HepG2 (cell line): ENCODE measurements at regions not wholly inside any gene's neighbourhood (a gene's known extent, or its start where the extent isn't known, plus 50 kb on each side); places are given as distances from the start of the nearest gene placed in this dataset.

Experiments used
- ATAC-seq: fragments of 200-7000 bp; cut with Tn5 transposase; 3 replicates; pipeline ENCODE4 v1.9.1; 2020; ENCODE audit warnings: mild to moderate bottlenecking, moderate library complexity
- BruUV-seq: library from RNA; stranded (reverse); fragments of 400-500 nt; replicated peaks from 2 replicates; lab custom pipeline; 2021; lab: Mats Ljungman, UMichigan
- CTCF ChIA-PET: fragments of 300-600 bp; formaldehyde crosslinking; extraction: SDS; loops from one replicate; lab custom pipeline; 2021; ENCODE audit warnings: low total read pairs, inconsistent platforms, low intra/inter-chr PET ratio; lab: Yijun Ruan, JAX
- POLR2A ChIA-PET: fragments of 350-600 bp; sonication (Branson Sonifier 250); formaldehyde crosslinking; loops from one replicate; lab custom pipeline; 2020; ENCODE audit warnings: antibody characterized with exemption, inconsistent platforms; lab: Yijun Ruan, JAX
- DNase-seq: peaks from one replicate; pipeline ENCODE4 v3.0.0-alpha.2; 2015; ENCODE audit warnings: low spot score
- FAIRE-seq: peaks from 3 replicates; lab custom pipeline; 2011; peaks lifted over from hg19 to GRCh38; lab: Jason Lieb, UNC
- H2AFZ ChIP-seq: one replicate; pipeline ENCODE4 v1.6.1; 2011; ENCODE audit warnings: low read length, inconsistent platforms
- H3K27ac ChIP-seq: fragments of 300-600 bp; 3 replicates; pipeline ENCODE4 v1.8.0; 2011; ENCODE audit warnings: mixed run types, mild to moderate bottlenecking, mixed read lengths, low read length, inconsistent platforms; ENCODE audit not compliant: insufficient read depth; ENCODE audit errors: extremely low read length
- H3K27me3 ChIP-seq, 2 experiments: fragments of 200-600 bp in 1 of 2; 2 replicates in 1 of 2; 3 replicates in 1 of 2; pipeline versions ENCODE4 v1.6.0 to v1.8.0; 2011; ENCODE audit warnings: low read length in 2 of 2, mild to moderate bottlenecking in 2 of 2, moderate library complexity in 2 of 2, inconsistent platforms in 1 of 2; ENCODE audit not compliant: insufficient read depth in 2 of 2, control insufficient read depth in 1 of 2
- H3K36me3 ChIP-seq, 2 experiments: fragments of 200-600 bp in 1 of 2; replicated peaks in 1 of 2; 2 replicates in 1 of 2; 3 replicates in 1 of 2; pipeline versions ENCODE4 v1.5.1 to v1.8.0; 2011; ENCODE audit warnings: low read length in 2 of 2, inconsistent platforms in 1 of 2; ENCODE audit not compliant: insufficient read depth in 2 of 2, control insufficient read depth in 1 of 2
- H3K4me1 ChIP-seq: 2 replicates; pipeline ENCODE4 v1.5.1; 2012; ENCODE audit warnings: low read length, inconsistent platforms; ENCODE audit not compliant: insufficient read depth
- H3K4me2 ChIP-seq: 2 replicates; pipeline ENCODE4 v1.6.0; 2011; ENCODE audit warnings: low read depth, low read length, inconsistent platforms
- H3K4me3 ChIP-seq, 3 experiments: fragments of 200-600 bp in 1 of 3; sonication (generic), shearing (Covaris generic) in 1 of 3; replicated peaks in 1 of 3; 2 replicates each; pipeline ENCODE4 v1.5.1; 2011 to 2016; ENCODE audit warnings: low read length in 3 of 3, inconsistent platforms in 2 of 3, low read depth in 2 of 3, mild to moderate bottlenecking in 2 of 3, control low read depth in 1 of 3, mixed read lengths in 1 of 3; ENCODE audit not compliant: insufficient read depth in 1 of 3
- H3K79me2 ChIP-seq: one replicate; pipeline ENCODE4 v1.6.1; 2011; ENCODE audit warnings: low read length, inconsistent platforms; ENCODE audit not compliant: insufficient read depth
- H3K9ac ChIP-seq: 2 replicates; pipeline ENCODE4 v1.6.0; 2011; ENCODE audit warnings: mild to moderate bottlenecking, low read depth, low read length, inconsistent platforms; ENCODE audit not compliant: insufficient read depth
- H3K9me3 ChIP-seq: 2 replicates; pipeline ENCODE4 v1.5.1; 2012; ENCODE audit warnings: mild to moderate bottlenecking, low read length
- H4K20me1 ChIP-seq: 2 replicates; pipeline ENCODE4 v1.6.0; 2011; ENCODE audit warnings: inconsistent platforms, mild to moderate bottlenecking, low read length, moderate library complexity; ENCODE audit not compliant: insufficient read depth
- HIVEP1 ChIP-seq: sonication (generic); formaldehyde crosslinking; IDR thresholded peaks from 2 replicates; pipeline ENCODE4 v1.4.0; 2020; ENCODE audit warnings: mild to moderate bottlenecking, missing genetic modification reagents
- PCBP1 ChIP-seq: fragments of 200-400 bp; formaldehyde crosslinking; IDR thresholded peaks from 2 replicates; pipeline ENCODE4 v1.6.1; 2017; ENCODE audit warnings: mild to moderate bottlenecking, low read depth, low read length, borderline replicate concordance
- ZNF230 ChIP-seq: sonication (generic); formaldehyde crosslinking; IDR thresholded peaks from 2 replicates; pipeline ENCODE4 v1.4.0; 2020; ENCODE audit warnings: mild to moderate bottlenecking, missing genetic modification reagents
- ZNF350 ChIP-seq: sonication (generic); formaldehyde crosslinking; IDR thresholded peaks from 2 replicates; pipeline ENCODE4 v1.4.0; 2020; ENCODE audit warnings: mild to moderate bottlenecking, low read depth, missing genetic modification reagents, borderline replicate concordance
- WGBS: methylation state at CpG from one replicate; pipeline ENCODE4 v1.1.6; 2017; ENCODE audit warnings: low lambda C conversion rate; 5-methylcytosine and 5-hydroxymethylcytosine counted together
- in situ Hi-C: cut with HindIII; loops from 2 replicates; pipeline ENCODE4 v1.10.0; 2017; ENCODE audit warnings: low pct_unique_long_range_greater_than_20kb; ENCODE audit not compliant: extremely low pct_ligation_motif_present
- intact Hi-C: fragments of 100-400 bp; cut with micrococcal nuclease; formaldehyde crosslinking; loops from one replicate; pipeline ENCODE4 v1.10.0; 2022; ENCODE audit not compliant: unreplicated experiment
- TF ChIP-seq, protein P1 (sequence below): sonication (generic); formaldehyde crosslinking; IDR thresholded peaks from 2 replicates; pipeline ENCODE4 v1.4.0; 2020; ENCODE audit warnings: missing genetic modification reagents
- TF ChIP-seq, protein P2 (sequence below): sonication (generic); formaldehyde crosslinking; IDR thresholded peaks from 2 replicates; pipeline ENCODE4 v1.9.0; 2022; ENCODE audit warnings: missing genetic modification reagents, mild to moderate bottlenecking, borderline replicate concordance

DNA sequence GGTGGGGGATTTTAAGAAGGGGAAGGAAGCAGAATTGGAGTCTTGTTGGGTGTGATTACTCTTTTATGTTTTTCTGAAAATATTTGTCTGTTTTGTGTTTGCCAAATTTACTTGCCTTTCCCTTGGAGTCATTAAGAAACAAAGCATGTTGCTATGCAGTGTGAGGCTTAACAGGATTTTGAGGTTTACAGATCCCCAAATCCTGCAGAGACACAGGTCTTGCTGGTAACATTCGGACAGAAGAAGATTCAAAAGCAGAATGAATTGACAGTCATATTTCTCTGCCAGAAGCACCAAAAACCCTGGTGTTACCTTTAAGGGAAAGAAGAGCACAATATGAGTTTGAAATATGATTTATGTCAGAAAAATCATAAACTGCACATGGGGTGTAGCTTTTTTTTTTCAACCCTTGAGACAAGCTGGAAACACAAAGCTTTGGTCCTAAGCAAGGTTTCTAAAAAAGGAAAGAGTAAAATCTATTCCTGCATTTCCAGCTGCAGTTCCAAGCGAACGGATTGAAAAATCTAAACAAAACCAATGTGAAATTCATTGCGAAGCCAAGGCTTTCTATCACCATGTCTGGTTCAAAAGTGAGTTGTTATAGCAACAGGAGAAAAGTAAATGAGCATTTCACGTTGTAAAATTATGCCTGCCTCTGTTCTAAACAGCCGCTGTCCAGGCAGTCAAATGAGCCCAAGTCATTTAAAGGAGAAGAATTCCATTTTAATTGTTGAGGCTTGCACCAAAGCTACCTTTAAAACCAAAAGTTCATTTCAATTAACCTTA, 358.9 kb upstream of the SASH1 start (continued):
- TF ChIP-seq, protein P1, sequence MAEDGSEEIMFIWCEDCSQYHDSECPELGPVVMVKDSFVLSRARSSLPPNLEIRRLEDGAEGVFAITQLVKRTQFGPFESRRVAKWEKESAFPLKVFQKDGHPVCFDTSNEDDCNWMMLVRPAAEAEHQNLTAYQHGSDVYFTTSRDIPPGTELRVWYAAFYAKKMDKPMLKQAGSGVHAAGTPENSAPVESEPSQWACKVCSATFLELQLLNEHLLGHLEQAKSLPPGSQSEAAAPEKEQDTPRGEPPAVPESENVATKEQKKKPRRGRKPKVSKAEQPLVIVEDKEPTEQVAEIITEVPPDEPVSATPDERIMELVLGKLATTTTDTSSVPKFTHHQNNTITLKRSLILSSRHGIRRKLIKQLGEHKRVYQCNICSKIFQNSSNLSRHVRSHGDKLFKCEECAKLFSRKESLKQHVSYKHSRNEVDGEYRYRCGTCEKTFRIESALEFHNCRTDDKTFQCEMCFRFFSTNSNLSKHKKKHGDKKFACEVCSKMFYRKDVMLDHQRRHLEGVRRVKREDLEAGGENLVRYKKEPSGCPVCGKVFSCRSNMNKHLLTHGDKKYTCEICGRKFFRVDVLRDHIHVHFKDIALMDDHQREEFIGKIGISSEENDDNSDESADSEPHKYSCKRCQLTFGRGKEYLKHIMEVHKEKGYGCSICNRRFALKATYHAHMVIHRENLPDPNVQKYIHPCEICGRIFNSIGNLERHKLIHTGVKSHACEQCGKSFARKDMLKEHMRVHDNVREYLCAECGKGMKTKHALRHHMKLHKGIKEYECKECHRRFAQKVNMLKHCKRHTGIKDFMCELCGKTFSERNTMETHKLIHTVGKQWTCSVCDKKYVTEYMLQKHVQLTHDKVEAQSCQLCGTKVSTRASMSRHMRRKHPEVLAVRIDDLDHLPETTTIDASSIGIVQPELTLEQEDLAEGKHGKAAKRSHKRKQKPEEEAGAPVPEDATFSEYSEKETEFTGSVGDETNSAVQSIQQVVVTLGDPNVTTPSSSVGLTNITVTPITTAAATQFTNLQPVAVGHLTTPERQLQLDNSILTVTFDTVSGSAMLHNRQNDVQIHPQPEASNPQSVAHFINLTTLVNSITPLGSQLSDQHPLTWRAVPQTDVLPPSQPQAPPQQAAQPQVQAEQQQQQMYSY (CRISPR knock-in tag), result no peak
- TF ChIP-seq ZNF350 (CRISPR knock-in tag), result no peak

DNA sequence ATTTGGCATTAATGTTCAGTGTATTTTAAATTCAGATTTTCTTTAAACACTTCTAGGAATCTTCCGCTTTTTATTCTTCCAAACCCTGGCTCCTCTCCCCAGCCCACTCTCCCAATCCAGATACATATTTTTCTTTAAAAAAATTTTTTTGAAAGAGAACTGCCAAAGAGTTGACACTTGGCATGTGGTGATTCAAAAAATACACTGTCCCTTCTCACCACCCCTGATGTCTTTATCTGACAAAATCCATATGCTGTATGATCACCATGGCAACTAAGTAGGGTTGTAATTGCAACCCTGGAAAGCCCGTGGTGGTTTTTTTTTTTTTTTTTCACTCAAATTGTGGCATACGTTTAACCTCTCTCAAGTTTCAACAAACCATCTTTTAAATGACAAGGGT, 355.8 kb upstream of the SASH1 start:
- Histone ChIP-seq H3K27me3 (peaks cover 0 to 4% of the 10 kb centered on the region in 2 experiments; a peak in 1 of 5 replicates), H2AFZ (no peak overlapping the region), H4K20me1 (no peaks in the 10 kb centered on the region), H3K4me3 (no peak overlapping the region), H3K4me2 (no peak overlapping the region), H3K9ac (no peak overlapping the region), H3K27ac (no peak overlapping the region), H3K9me3 (no peaks in the 10 kb centered on the region), H3K36me3 (no peaks in the 10 kb centered on the region), H3K79me2 (no peaks in the 10 kb centered on the region), H3K4me1 (no peaks in the 10 kb centered on the region)
- 57% methylated on average over 3 of the region's 3 CpGs for whole genome bisulfite sequencing
- ATAC-seq (no peak), DNase-seq (no peak), FAIRE-seq (no peak)
- CTCF ChIA-PET, result no interaction called here
- intact Hi-C loops (no loop called here), in situ Hi-C loops (no loop called here)
- POLR2A ChIA-PET, result no interaction called here
- no TSS peak for BruUV-seq
- TF ChIP-seq PCBP1 (no peak), ZNF230 (CRISPR knock-in tag) (no peak), HIVEP1 (CRISPR knock-in tag) (no peak)
- TF ChIP-seq, protein P2, sequence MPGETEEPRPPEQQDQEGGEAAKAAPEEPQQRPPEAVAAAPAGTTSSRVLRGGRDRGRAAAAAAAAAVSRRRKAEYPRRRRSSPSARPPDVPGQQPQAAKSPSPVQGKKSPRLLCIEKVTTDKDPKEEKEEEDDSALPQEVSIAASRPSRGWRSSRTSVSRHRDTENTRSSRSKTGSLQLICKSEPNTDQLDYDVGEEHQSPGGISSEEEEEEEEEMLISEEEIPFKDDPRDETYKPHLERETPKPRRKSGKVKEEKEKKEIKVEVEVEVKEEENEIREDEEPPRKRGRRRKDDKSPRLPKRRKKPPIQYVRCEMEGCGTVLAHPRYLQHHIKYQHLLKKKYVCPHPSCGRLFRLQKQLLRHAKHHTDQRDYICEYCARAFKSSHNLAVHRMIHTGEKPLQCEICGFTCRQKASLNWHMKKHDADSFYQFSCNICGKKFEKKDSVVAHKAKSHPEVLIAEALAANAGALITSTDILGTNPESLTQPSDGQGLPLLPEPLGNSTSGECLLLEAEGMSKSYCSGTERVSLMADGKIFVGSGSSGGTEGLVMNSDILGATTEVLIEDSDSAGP (CRISPR knock-in tag), result no peak
